K562 (cell line): ENCODE measurements at regions not wholly inside any gene's neighbourhood (a gene's known extent, or its start where the extent isn't known, plus 50 kb on each side); places are given as distances from the start of the nearest gene placed in this dataset.

ENCODE experiments used
- ATAC-seq: fragments of 200-7000 bp; cut with Tn5 transposase; 3 replicates; pipeline ENCODE4 v1.9.1; 2020; ENCODE audit warnings: moderate library complexity
- BruUV-seq: library from RNA; stranded (reverse); fragments of 400-500 nt; replicated peaks from 2 replicates; lab custom pipeline; 2021; lab: Mats Ljungman, UMichigan
- CTCF ChIA-PET: fragments of 300-600 bp; formaldehyde crosslinking; extraction: SDS; loops from one replicate; lab custom pipeline; 2021; ENCODE audit warnings: low intra/inter-chr PET ratio; lab: Yijun Ruan, JAX
- POLR2A ChIA-PET: fragments of 300-600, 350-650 bp; sonication (Branson Sonifier 250); formaldehyde crosslinking; extraction: SDS; loops from one replicate; lab custom pipeline; 2021; ENCODE audit warnings: antibody characterized with exemption, inconsistent platforms; lab: Yijun Ruan, JAX
- DNase-seq, 4 experiments: peaks; one replicate each; pipeline versions ENCODE4 v3.0.0 to v3.0.0-alpha.2; 2011 to 2018; ENCODE audit warnings: low spot score in 3 of 4, mixed read lengths in 3 of 4; ENCODE audit errors: extremely low read depth in 1 of 4
- FAIRE-seq: peaks from 2 replicates; lab custom pipeline; 2011; peaks lifted over from hg19 to GRCh38; lab: Jason Lieb, UNC
- H2AFZ ChIP-seq: 2 replicates; pipeline ENCODE4 v1.6.0; 2011; ENCODE audit warnings: low read depth, low read length, control low read depth, inconsistent platforms
- H3K27ac ChIP-seq: fragments of 200-600 bp; 3 replicates; pipeline ENCODE4 v1.8.0; 2011; ENCODE audit warnings: low read depth, mild to moderate bottlenecking, control low read depth, inconsistent platforms, low read length, moderate library complexity, mixed read lengths; ENCODE audit errors: extremely low read depth
- H3K27me3 ChIP-seq, 2 experiments: fragments of 300-600 bp in 1 of 2; 2 replicates in 1 of 2; 3 replicates in 1 of 2; pipeline versions ENCODE4 v1.6.0 to v1.8.0; 2011; ENCODE audit warnings: inconsistent platforms in 2 of 2, low read length in 2 of 2, mild to moderate bottlenecking in 1 of 2, mixed read lengths in 1 of 2, moderate library complexity in 1 of 2; ENCODE audit not compliant: control insufficient read depth in 2 of 2, insufficient read depth in 2 of 2
- H3K36me3 ChIP-seq: fragments of 300-600 bp; 3 replicates; pipeline ENCODE4 v1.8.0; 2011; ENCODE audit warnings: mild to moderate bottlenecking, low read length, inconsistent platforms; ENCODE audit not compliant: control insufficient read depth, insufficient read depth
- H3K4me1 ChIP-seq, 2 experiments: fragments of 200-600 bp in 1 of 2; replicated peaks in 1 of 2; 2 replicates in 1 of 2; 3 replicates in 1 of 2; pipeline versions ENCODE4 v1.5.1 to v1.8.0; 2011; ENCODE audit warnings: inconsistent platforms in 2 of 2, low read length in 2 of 2, mild to moderate bottlenecking in 1 of 2, mixed read lengths in 1 of 2, moderate library complexity in 1 of 2; ENCODE audit not compliant: control insufficient read depth in 2 of 2, insufficient read depth in 2 of 2
- H3K4me2 ChIP-seq: 2 replicates; pipeline ENCODE4 v1.6.1; 2011; ENCODE audit warnings: low read length, control low read depth, inconsistent platforms, mixed read lengths; ENCODE audit not compliant: insufficient read depth
- H3K4me3 ChIP-seq: fragments of 200-600 bp; sonication (generic), shearing (Covaris generic); 2 replicates; pipeline ENCODE4 v1.5.1; 2016; ENCODE audit warnings: control low read depth, inconsistent platforms
- H3K79me2 ChIP-seq: fragments of 200-600 bp; 3 replicates; pipeline ENCODE4 v1.8.0; 2011; ENCODE audit warnings: low read length, inconsistent platforms; ENCODE audit not compliant: control insufficient read depth, insufficient read depth
- H3K9ac ChIP-seq, 2 experiments: 2 replicates each; pipeline versions ENCODE4 v1.6.0 to v1.6.1; 2011; ENCODE audit warnings: low read depth in 2 of 2, low read length in 2 of 2, control low read depth in 1 of 2, inconsistent platforms in 1 of 2, mild to moderate bottlenecking in 1 of 2, mixed read lengths in 1 of 2; ENCODE audit not compliant: insufficient read depth in 1 of 2
- H3K9me1 ChIP-seq: one replicate; pipeline ENCODE4 v1.6.0; 2011; ENCODE audit warnings: inconsistent platforms, mild to moderate bottlenecking, low read length, moderate library complexity; ENCODE audit not compliant: control insufficient read depth, insufficient read depth
- H3K9me3 ChIP-seq: replicated peaks from 2 replicates; pipeline ENCODE4 v1.5.1; 2011; ENCODE audit warnings: low read depth, low read length, inconsistent platforms; ENCODE audit not compliant: control insufficient read depth, insufficient read depth
- H4K20me1 ChIP-seq: replicated peaks from 2 replicates; pipeline ENCODE4 v1.6.1; 2011; ENCODE audit warnings: low read length, inconsistent platforms, mixed read lengths; ENCODE audit not compliant: control insufficient read depth, insufficient read depth
- MEF2D ChIP-seq: conservative IDR thresholded peaks from 2 replicates; pipeline ENCODE4 v1.6.1; 2016; ENCODE audit warnings: low read depth, missing genetic modification characterization, missing compliant biosample characterization
- TBL1XR1 ChIP-seq, 2 experiments: IDR thresholded peaks; 2 replicates each; pipeline ENCODE4 v1.6.1; 2012; ENCODE audit warnings: improper control_type of control experiment in 2 of 2, low read length in 2 of 2, mild to moderate bottlenecking in 1 of 2
- TEAD4 ChIP-seq, 2 experiments: sonication (generic) in 1 of 2; formaldehyde crosslinking in 1 of 2; IDR thresholded peaks; 2 replicates each; pipeline versions ENCODE4 v1.6.1 to v1.8.0; 2012 to 2022; ENCODE audit warnings: borderline replicate concordance in 1 of 2, inconsistent platforms in 1 of 2, low read length in 1 of 2, mild to moderate bottlenecking in 1 of 2, missing genetic modification reagents in 1 of 2
- ZNF311 ChIP-seq: fragments of 250-450 bp; sonication (Bioruptor Pico); IDR thresholded peaks from 2 replicates; pipeline ENCODE4 v1.4.0; 2020; ENCODE audit warnings: mild to moderate bottlenecking, moderate library complexity
- WGBS: fragments of 100-300 bp; shearing (Covaris generic); methylation state at CpG from one replicate; pipeline ENCODE4 v1.1.6; 2016; ENCODE audit warnings: low coverage, mixed read lengths; ENCODE audit not compliant: insufficient coverage; ENCODE audit errors: missing lambda C conversion rate; 5-methylcytosine and 5-hydroxymethylcytosine counted together
- in situ Hi-C: fragments of 300-500 bp; cut with MboI; formaldehyde crosslinking; loops from 4 replicates; pipeline ENCODE4 v1.15.0; 2018; ENCODE audit warnings: inconsistent platforms, mixed read lengths
- intact Hi-C: fragments of 100-400 bp; cut with micrococcal nuclease; formaldehyde crosslinking; loops from 2 replicates; pipeline ENCODE4 v1.14.2; 2022
- TF ChIP-seq, protein P1 (sequence below), 3 experiments: fragments of 200-800 bp in 1 of 3; sonication (Bioruptor generic) in 1 of 3; sonication (generic) in 1 of 3; formaldehyde crosslinking in 1 of 3; IDR thresholded peaks; 2 replicates each; pipeline versions ENCODE4 v1.6.1 to v1.8.0; 2016 to 2022; ENCODE audit warnings: mild to moderate bottlenecking in 2 of 3, missing compliant biosample characterization in 2 of 3, missing genetic modification characterization in 2 of 3, missing genetic modification reagents in 1 of 3
- TF ChIP-seq, protein P2 (sequence below): sonication (generic); formaldehyde crosslinking; IDR thresholded peaks from 2 replicates; pipeline ENCODE4 v1.8.0; 2022; ENCODE audit warnings: mild to moderate bottlenecking, missing genetic modification reagents

DNA sequence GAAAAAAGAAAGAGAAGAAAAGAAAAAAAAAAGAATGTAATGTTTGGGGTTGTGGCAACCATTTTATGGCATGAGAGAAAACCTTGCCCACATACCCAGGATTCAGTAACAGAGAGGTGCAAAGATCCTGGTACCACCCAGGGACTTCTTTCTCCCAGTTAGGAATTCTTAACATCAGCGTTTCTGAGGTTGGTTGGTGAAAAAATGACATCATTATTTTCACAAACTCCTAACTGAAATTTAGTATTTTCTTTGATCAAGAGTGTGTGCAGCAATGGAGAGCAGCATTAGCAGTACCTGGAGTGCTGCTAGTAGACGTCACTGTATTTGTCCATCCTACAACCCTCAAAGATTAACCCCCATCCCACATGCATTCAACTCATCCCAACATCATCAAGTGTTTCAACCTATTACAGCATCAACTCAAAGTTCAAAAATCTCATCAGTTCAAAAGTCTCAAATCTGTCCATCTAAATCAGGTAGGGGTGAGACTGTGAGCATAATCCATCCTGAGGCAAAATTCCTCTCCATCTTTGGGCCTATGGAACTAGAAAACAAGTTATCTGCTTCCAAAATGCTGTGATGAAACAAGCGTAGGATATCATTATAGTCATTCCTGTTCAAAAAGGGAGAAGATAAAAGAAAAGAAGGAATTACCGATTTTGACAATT lies 60.1 kb upstream of the MSX2 start:
- whole genome bisulfite sequencing, result 2% methylated on average over 4 of the region's 4 CpGs
- Histone ChIP-seq H2AFZ (no peak overlapping the region), H3K4me2 (no peak overlapping the region), H3K9me3 (no peaks in the 10 kb centered on the region), H3K9ac (no peak overlapping the region), H3K27me3 (peaks cover 0 to 5% of the 10 kb centered on the region in 2 experiments; a peak in 3 of 5 replicates), H3K4me1 (no peaks in the 10 kb centered on the region), H3K79me2 (no peaks in the 10 kb centered on the region), H4K20me1 (no peaks in the 10 kb centered on the region), H3K4me3 (no peak overlapping the region), H3K9me1 (no peaks in the 10 kb centered on the region), H3K27ac (no peak overlapping the region), H3K36me3 (no peaks in the 10 kb centered on the region)
- ChIA-PET CTCF (no interaction called here), POLR2A (interaction anchor here (0.6 kb wide), 1 partner anchor 1971 kb away, joined by 3 read pairs; no protein-coding TSS in a partner anchor)
- TF ChIP-seq TEAD4 (IDR thresholded peaks at IDR 0.05; ENCODE audit: low read length) (no peak), TEAD4 (CRISPR knock-in tag; IDR thresholded peaks at IDR 0.05; ENCODE audit: borderline replicate concordance) (no peak), TBL1XR1 (IDR thresholded peaks at IDR 0.05; ENCODE audit: low read length in 2 of 2) (no peak), ZNF311 (CRISPR knock-in tag) (no peak), MEF2D (tag) (no peak)
- TF ChIP-seq, protein P1, sequence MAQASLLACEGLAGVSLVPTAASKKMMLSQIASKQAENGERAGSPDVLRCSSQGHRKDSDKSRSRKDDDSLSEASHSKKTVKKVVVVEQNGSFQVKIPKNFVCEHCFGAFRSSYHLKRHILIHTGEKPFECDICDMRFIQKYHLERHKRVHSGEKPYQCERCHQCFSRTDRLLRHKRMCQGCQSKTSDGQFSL (CRISPR knock-in tag; IDR thresholded peaks at IDR 0.05), result no peak
- TF ChIP-seq, protein P1 (tag; IDR thresholded peaks at IDR 0.05), result no peak
- TF ChIP-seq, protein P2, sequence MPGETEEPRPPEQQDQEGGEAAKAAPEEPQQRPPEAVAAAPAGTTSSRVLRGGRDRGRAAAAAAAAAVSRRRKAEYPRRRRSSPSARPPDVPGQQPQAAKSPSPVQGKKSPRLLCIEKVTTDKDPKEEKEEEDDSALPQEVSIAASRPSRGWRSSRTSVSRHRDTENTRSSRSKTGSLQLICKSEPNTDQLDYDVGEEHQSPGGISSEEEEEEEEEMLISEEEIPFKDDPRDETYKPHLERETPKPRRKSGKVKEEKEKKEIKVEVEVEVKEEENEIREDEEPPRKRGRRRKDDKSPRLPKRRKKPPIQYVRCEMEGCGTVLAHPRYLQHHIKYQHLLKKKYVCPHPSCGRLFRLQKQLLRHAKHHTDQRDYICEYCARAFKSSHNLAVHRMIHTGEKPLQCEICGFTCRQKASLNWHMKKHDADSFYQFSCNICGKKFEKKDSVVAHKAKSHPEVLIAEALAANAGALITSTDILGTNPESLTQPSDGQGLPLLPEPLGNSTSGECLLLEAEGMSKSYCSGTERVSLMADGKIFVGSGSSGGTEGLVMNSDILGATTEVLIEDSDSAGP (CRISPR knock-in tag), result no peak
- in situ Hi-C loops (no loop called here), intact Hi-C loops (no loop called here)
- FAIRE-seq (no peak), ATAC-seq (no peak), DNase-seq (no peak)
- BruUV-seq, result no TSS peak
